Astrocyte (in vitro differentiated cells and primary cell): ENCODE measurements at regions not wholly inside any gene's neighbourhood (a gene's known extent, or its start where the extent isn't known, plus 50 kb on each side); places are given as distances from the start of the nearest gene placed in this dataset.

Experiments
- EZH2 ChIP-seq: IDR thresholded peaks from 2 replicates; pipeline ENCODE4 v1.6.1; 2012; ENCODE audit warnings: mild to moderate bottlenecking, low read length, inconsistent platforms; ENCODE audit not compliant: insufficient read depth
- TF ChIP-seq, protein P1 (sequence below): IDR thresholded peaks from 2 replicates; pipeline ENCODE4 v1.5.1; 2011; ENCODE audit warnings: low read depth, mild to moderate bottlenecking, inconsistent platforms, low read length, moderate library complexity; ENCODE audit not compliant: insufficient read depth

- TF ChIP-seq, protein P1, sequence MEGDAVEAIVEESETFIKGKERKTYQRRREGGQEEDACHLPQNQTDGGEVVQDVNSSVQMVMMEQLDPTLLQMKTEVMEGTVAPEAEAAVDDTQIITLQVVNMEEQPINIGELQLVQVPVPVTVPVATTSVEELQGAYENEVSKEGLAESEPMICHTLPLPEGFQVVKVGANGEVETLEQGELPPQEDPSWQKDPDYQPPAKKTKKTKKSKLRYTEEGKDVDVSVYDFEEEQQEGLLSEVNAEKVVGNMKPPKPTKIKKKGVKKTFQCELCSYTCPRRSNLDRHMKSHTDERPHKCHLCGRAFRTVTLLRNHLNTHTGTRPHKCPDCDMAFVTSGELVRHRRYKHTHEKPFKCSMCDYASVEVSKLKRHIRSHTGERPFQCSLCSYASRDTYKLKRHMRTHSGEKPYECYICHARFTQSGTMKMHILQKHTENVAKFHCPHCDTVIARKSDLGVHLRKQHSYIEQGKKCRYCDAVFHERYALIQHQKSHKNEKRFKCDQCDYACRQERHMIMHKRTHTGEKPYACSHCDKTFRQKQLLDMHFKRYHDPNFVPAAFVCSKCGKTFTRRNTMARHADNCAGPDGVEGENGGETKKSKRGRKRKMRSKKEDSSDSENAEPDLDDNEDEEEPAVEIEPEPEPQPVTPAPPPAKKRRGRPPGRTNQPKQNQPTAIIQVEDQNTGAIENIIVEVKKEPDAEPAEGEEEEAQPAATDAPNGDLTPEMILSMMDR = no peak
- TF ChIP-seq EZH2 = no peak
Measured at GRCh38 chr14:36442824-36443241, 77.2 kb downstream of the NKX2-1 start.
